Activated CD8-positive, alpha-beta memory T cell treated with anti-CD3 and anti-CD28 coated beads, Interleukin-2, amount 50 U/mL, for 48 hours (primary cell): ENCODE measurements at regions not wholly inside any gene's neighbourhood (a gene's known extent, or its start where the extent isn't known, plus 50 kb on each side); places are given as distances from the start of the nearest gene placed in this dataset.

ENCODE experiments used
- DNase-seq: peaks from one replicate; pipeline ENCODE4 v3.0.0-alpha.2; 2020

DNA sequence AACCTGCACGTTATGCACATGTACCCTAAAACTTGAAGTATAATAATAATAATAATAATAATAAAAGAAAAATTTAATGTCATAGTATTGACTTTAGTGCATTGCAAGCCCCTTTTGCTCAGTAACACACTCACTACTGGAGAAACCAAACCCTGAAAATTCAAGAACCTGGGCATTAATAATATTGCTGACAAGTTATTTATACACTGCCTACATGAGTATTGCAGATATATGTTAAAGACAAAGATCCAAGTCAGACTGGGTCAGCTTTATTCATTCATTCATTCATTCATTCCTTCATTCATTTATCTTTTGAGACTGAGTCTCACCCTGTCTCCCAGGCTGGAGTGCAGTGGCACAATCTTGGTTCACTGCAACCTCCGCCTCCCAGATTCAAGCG is 1711.2 kb downstream of the TP53TG3F start:
- no peak for DNase-seq

GRCh38 chr16:35171106-35171505 is 1711.7 kb downstream of the TP53TG3F start:
- no peak for DNase-seq

GRCh38 chr16:35173295-35173694 is 1713.9 kb downstream of the TP53TG3F start:
- no peak for DNase-seq

- DNase-seq: no peak
Observed at GRCh38 chr16:35174016-35174415, 1714.6 kb downstream of the TP53TG3F start.

DNA sequence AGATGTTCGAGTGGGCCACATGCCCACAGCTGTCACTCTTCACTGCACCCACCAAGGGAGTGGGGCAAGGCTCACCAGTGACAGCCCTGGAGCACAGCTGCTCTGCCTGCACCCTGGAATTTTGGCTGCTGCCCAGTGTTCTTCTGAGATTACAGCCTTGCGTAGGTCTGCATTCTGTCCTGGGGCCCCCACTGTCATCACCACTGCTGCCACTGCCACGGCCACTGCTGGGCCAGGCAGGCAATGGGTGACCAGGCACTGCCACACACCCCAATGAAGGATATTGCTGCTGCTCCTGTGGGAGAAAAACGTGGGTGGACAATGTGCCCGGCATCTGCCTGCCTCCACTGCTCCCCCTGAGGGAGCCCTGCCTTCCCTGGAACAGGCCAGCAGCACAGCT is 1717.0 kb downstream of the TP53TG3F start:
- DNase-seq: no peak

DNA sequence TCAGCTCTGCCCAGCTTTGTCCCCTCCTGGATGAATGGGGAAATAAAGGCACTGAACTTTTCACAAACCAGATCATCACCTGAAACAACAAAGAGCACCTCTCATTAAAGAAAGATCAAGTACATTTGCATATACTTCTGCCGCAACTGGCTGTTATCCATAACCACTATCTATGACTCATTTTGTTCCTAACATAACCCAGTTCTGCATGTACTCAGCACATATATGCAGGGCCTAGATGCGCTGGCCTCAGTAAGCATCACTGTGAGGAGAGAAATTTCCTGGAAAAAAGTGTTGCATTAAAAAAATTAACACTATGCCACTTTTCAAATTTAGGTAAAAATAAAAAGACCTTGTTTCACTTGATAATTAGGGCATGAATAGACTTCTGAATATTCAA is 1718.4 kb downstream of the TP53TG3F start:
- DNase-seq: no peak

- DNase-seq: no peak
Observed at GRCh38 chr16:35180970-35181369, 1721.6 kb downstream of the TP53TG3F start.

DNA sequence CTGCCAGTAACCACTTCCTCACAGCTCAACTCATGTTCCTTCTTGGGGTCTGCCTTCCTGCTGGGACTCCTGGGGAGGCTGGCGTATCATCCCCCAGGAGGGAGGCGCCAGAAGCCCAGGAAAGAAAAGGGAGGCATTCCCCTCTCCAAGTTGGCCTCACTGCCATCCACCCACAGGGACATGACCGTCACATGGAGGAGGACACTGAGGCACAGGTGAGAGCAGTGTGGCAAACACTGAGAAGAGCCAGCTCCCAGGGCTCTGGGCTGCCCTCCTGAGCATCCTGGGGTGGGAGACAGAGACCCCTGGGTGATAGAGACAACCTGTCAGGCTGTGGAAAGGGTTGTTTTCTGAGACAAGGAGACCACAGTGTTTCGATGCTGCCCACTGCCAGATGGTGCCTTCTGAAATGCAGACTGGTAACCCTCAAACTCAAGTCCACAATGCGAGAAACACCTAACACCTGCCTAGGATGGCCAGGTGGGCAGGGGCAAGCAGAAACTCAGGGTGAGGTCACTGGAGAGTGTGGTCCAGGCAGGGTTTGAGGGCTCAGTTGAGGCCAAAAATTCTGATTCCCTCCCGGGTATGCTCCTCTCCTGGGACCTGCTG is 1722.1 kb downstream of the TP53TG3F start:
- DNase-seq: no peak

GRCh38 chr16:35182043-35182677 is 1722.7 kb downstream of the TP53TG3F start:
- no peak for DNase-seq

DNA sequence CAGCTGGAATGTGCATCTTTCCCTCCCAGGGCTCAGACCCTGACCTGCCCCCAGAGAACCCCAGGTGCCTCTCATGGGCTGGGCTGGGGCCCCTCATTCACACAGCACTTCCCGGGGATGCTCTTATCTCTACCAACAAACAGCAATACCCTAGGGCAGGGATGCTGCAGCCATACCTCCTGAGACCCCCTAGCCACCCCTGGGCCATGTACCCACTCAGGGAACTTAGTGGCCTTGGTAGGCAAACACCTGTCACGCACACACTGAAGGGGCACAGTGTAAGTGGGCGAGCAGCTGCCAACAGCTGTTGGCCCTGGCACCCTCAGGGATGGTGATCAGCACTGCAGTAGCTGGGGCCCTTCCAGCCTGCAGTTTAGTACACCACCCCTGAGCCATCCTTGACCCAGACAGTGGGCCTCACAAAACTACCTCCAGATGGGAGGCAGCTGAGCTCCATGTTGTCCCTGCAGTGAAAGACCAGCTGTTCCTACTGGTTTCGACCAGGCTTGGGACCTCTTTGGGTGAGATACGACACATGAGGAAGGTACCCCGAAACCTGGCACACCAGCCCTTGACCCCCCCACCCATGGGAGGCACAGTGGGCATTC is 1723.6 kb downstream of the TP53TG3F start:
- DNase-seq: no peak

GRCh38 chr16:35184356-35184870 is 1725.0 kb downstream of the TP53TG3F start:
- DNase-seq: no peak

- no peak for DNase-seq
Observed at GRCh38 chr16:35185366-35186044, 1726.1 kb downstream of the TP53TG3F start.

DNA sequence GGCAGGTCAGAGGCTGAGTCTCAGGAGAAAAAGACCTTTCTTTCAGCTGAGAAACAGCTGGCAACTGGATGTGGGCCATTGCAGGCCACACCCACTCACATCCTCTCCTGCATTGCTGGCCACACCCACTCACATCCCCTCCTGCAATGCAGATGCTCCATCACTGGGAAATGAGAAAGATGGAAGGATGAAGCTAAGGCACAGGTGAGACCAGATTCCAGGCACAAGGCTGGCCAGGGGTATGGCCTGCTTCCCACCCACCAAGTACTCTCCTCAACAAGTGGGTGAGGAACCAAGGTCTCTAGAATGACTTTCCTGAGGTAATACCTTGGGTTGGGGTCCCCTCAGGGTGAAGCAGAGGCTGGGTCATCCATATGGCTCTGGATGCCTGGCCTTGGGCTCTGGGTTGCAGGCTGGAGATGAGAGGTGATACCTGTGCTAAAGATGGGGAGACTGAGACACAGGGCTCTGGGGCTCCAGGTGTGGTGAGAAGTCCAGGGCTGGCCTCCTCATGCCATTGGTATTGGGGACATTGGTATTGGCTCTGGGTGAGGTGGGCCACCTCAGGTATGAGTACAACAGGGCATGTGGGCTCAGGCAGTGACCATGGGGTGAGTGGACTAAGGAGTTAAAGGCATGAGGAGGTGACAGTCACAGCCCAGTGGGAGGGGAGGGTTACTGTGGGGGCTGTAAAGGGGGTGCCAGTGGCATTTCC is 1726.8 kb downstream of the TP53TG3F start:
- no peak for DNase-seq

DNA sequence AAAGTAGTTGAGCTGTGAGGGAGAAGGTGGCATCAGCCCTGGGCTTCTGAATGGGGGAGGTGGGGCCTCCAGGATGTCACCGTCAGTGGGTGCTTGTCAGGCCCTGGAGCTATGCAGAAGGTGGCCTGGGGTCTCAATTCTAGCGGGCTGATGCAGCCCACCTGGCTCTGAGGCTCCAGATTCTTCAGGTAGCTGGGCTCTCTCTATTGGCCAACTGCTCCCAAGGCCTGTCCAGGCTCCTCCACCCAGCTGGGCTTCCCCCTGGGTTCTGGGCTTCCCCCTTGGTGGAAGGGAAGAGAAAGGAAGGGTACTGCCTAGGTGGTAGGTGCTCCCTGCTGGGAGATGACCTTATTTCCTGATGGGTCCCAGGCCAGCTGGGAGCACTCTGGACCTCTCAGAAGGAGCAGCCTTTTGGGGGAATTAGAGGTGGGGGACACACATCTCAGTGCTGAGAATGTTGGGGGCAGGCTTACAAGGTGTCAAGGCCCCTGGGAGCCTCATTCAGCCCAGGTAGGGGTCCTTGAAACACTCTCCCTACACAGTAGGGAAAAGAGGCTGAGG is 1728.3 kb downstream of the TP53TG3F start:
- no peak for DNase-seq

DNA sequence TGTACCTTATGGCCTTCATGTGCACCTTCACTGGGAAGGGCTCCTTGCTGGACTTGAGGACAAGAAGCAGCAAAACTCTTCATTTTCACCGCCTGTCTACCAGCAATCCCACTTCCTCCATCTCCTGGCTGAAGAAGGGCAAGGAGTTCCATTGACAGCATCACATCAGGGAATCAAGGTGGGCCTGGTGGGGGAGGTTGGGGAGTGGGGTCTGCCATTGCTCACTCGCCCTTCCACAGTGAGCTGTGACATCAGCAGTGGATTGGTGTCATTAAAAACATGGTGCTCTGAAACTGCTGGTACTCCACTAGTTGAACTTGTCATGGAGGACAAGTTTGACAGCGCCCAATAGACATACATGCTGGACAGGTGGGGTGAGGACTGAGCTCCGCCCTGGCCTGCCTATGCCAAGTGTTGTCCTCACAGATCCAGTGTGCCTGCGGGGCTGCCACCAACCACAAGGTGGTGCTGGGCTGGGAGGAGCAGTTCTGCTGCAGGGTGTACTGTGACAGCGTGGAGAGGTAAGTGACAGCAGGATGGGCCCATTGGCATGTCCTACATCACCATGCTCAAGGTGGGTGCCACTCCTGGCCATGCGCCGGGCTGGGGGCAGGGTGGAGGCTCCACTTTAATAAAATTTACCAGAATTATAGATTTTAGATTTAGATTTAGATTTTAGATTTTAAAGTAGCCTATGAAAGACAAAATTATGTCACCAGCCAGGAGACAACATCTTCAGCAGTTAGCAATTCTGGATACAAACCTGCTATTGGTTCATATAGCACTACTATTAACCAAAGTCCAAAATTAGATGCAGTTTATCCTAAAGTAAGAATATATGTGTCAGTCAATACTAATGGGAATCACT is 1729.1 kb downstream of the TP53TG3F start:
- no peak for DNase-seq

DNA sequence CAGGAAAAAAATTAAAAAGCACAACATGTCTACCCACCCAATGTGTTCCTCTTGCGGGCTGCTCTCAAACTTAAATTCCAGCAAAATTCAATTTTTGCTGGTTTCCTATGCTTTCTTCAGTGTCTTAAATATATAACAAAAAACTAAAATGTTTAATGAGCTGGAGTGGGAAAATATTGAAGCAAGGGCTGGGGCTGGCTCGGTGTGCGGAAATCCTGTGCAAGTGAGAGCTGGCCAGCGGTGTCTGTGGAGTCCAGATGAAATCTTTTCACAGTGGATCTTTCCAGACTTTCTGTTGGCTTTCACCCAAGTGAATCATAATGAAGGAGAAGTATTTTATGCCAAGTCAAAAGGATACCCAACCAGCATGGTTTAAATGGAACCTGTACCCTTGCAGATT is 1733.6 kb downstream of the TP53TG3F start:
- DNase-seq: no peak

DNA sequence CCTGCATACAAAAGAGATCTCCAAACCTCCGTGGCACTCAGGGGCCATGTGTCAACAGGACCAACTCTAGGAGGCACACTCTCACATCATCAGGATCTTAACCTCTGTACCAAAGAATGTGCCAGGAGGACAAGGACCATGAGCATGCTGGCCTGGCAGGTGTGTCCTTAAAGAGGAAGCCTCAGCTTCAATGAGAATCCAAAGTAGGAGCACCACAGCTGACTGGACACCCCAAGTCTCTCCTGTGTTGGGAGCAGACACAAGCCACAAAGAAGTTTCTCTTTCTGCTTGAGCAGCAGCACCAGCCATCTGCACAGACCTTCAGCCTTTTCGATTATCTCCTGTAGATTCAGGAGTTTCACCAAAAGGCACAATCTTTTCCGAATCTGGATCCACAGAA is 1734.5 kb downstream of the TP53TG3F start:
- DNase-seq: no peak

- no peak for DNase-seq
Observed at GRCh38 chr16:35194681-35195080, 1735.3 kb downstream of the TP53TG3F start.

GRCh38 chr16:35195173-35195863 is 1735.9 kb downstream of the TP53TG3F start:
- DNase-seq: no peak

- DNase-seq: no peak
Observed at GRCh38 chr16:35195864-35196216, 1736.4 kb downstream of the TP53TG3F start.

- no peak for DNase-seq
Observed at GRCh38 chr16:35196313-35196712, 1736.9 kb downstream of the TP53TG3F start.
